Transverse colon (tissue), 3 donors: ENCODE measurements at regions not wholly inside any gene's neighbourhood (a gene's known extent, or its start where the extent isn't known, plus 50 kb on each side); places are given as distances from the start of the nearest gene placed in this dataset.

Experiments used
- CTCF ChIP-seq, 5 experiments: fragments of 200-600 bp in 3 of 5; fragments of 450-650 bp in 2 of 5; sonication (generic) in 3 of 5; IDR thresholded peaks; 1 replicate in 2 of 5; 2 replicates in 3 of 5; pipeline ENCODE4 v1.5.1; 2016 to 2017; ENCODE audit warnings: antibody characterized with exemption in 5 of 5, inconsistent platforms in 3 of 5, mild to moderate bottlenecking in 2 of 5, moderate library complexity in 1 of 5
- POLR2A ChIP-seq: fragments of 450-650 bp; IDR thresholded peaks from one replicate; pipeline ENCODE4 v1.6.1; 2016; ENCODE audit warnings: antibody characterized with exemption, mild to moderate bottlenecking, moderate library complexity

GRCh38 chr5:111597491-111597890 lies 85.2 kb upstream of the STARD4 start:
- no peak for TF ChIP-seq CTCF (IDR thresholded peaks at IDR 0.05)
- TF ChIP-seq POLR2A = no peak
